Dedifferentiated amniotic fluid mesenchymal stem cell (primary cell): ENCODE measurements at regions not wholly inside any gene's neighbourhood (a gene's known extent, or its start where the extent isn't known, plus 50 kb on each side); places are given as distances from the start of the nearest gene placed in this dataset.

Experiments used
- DNase-seq: peaks from one replicate; pipeline ENCODE4 v3.0.0-alpha.2; 2016; ENCODE audit errors: extremely low spot score

DNA sequence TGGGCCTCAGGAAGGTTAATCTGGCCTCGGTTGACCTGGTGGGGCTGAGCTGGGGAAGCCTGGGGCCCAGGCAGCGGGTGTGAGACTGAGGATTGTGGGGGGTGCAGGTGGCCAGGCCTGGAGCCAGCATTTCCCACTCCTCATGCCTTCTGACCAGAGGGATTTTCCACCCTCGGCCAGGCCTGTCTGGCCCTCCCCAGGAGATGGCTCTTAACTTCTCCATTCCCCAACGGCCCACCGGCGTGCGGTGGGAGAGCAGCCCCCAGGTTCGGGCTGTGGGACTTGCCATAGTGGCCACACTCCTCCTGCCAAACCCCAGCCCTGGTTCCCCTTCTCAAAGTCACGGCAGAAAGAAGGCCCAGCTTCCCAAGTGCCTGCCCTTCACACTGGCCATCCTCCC is 126.5 kb upstream of the RUNX3 start:
- DNase-seq = no peak

DNA sequence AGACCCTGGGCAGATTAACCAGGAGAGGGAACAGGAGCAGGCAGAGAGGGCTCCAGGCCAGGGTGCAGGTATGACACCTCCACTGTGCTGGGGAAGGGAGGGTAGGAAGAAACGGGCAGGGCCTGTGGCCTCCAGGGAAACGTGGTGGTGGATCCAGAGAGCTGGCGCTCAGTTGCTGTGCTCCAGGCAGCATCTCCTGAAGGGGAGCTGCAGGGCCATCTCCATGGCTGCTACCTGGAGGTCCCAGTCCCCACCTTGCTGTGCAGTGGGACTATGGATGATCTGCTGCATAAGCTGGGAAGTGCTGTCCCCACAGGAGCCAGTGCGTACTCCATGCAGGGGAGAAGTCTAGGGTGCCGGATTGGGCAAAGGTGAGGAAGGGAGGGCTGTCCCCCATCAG is 125.9 kb upstream of the RUNX3 start:
- DNase-seq = no peak

DNA sequence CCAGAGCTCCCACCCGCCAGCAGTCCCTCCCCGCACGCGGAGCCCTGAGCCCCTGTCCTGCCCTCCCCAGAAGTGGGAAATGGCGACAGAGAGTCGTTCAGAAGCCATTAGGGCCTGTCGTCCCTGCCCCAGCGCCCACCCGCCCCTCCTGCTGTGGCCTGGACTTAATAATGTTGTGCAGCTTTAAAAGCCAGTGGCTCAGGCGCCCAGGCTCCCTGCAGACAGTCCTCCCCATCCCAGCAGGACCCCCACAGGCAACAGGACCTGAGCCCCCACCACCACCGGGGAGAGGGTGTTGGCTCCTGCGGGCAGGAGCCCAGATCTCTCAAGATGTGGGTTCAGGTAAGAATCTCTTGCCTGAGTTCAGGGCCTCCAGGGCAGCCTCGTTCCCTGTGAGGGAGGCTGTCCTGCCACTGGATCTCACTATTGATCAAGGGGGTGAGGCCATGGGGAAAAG is 125.3 kb upstream of the RUNX3 start:
- DNase-seq = no peak

DNA sequence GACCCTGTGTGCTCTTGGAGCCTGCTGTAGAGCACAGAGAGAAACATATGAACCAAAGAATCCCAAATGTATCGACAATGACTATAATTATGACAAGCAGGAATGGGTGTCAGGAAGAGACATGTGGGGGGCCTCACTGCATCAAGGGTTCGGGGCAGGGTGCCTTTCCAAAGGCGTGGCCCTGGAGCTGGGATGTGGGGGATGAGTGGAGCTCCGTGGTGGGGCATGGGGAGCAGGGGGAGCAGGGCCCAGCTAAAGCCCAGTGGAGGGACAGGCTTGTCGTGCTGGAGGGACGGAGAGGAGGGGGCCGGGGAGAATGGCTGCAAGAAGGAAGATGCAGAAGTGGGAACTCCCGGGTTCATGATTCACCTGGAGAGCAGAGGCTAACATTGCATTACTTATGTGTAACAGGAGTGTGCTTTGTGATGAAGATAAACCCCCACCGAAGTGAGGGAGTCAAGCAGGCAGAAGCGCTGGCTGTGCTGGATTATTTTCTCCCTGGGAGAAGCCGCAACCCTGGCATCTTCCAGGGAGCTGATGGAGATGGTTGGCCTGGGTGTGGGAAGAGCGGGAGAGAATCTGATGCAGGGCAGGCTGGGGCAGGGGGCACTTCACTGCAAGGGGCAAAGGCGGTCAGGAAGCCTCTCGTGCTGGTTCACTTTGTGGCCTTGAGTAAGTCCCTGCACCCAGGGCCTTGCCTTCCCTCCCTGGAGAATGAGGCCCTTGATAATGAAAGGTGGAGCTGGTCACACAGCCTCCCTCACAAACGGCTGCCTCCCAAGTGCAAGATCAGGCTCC is 124.6 kb upstream of the RUNX3 start:
- DNase-seq = no peak

DNA sequence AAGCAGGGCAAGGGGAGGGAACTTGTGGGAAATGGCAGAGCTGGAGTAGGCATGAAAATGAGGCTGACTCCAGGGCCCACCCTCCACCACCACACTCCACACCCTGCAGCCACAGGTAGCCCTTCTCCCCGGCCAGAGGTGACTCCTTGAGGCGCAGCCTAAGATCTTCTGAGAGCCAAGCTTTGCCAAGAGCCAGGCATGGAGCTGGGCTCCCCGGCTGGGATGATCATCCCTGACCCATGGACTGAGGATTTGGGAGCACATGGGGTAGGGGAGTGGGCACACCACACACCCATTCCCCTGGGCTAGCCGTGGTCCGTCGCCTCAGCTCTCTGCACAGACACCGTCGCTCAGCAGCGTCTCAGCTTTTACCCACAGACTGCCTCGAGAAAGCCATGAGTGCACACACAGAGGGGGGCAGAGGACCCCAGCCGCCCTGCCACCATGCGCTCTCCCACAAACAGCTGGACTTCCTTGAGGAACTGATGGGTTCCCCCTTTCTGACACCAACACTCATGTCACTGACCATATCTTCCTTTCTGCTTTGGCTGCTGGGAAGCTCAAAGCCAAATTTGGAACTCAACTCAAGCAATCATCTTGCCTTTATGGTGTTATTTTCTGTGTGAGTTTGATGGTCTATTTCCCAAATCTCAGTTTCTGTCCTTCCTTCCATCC is 123.6 kb upstream of the RUNX3 start:
- DNase-seq = no peak

DNA sequence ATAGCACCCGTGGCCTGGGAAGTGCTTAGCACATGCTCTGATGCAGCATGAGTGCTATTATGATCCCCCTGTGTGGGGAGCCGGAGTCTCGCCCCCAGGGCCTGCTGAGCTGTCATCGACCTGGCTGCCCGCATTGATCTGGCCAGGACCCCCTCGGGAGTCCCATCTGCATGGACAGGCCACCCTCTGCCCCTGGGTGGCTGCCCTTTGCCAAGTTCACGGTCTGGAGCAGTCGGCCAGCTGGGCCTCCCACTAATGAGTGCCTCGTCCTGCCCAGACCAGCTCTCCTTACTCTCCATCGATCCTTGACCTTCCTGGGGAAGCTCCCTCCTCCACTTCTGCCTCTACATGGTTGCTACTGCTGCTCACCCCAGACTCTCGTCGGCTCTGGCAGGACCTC is 121.8 kb upstream of the RUNX3 start:
- no peak for DNase-seq

DNA sequence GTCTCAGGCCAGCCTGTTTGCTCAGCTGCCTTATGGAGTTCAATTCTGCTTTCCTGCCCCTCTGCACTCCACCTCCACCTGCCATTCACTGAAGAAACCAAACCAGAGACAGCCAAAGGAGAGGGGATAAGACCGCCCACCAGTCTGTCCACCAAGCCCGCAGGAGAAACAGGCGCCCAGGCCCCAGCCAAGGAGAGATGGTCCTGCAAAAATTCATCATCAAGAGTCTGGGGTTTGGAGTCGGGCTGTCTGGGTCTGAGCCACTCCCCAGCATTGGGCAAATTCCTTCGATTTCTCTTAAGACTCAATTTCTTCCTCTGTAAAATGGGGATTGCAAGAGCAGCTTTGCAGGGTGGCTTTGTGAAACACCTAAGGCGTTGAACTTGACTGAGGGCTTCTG is 121.4 kb upstream of the RUNX3 start:
- no peak for DNase-seq

DNA sequence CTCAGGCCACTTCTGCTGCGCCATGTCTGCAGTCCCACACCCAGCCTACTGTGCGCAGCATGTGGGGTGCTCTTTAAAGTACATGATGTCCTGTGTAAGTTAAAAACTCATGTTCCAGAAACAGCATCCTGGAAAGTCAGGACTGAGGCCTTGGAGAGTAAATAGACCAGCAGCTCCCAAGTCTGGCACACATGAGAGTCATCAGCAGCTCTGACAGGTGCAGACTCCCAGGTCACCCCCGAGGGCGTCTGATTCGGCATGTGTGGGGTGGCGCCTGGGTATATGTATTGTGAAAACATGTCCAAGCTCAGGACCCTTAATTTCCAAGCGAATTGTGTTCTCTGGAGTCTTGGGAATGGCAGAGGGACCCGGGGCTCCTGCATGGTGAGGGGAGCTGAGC is 120.1 kb upstream of the RUNX3 start:
- DNase-seq = no peak

DNA sequence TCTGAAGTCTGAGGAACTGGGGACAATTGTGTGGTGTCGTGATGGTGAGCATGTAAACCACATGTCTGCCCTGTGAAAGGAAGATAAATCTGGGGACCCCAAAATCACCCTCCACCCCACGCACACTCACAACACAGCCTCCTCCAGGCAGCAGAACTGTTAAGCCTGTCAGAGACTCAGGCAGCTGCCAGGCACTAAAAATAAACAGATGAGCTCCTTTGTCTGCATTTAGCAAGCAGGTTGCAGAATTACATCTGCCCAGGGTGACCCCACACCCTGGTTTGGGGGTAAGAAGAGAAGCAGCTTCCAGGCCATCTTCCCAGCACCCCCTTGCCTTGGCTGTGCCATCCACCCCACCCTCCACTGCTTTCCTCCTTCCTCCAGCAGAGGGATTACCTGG is 119.1 kb upstream of the RUNX3 start:
- DNase-seq = no peak

DNA sequence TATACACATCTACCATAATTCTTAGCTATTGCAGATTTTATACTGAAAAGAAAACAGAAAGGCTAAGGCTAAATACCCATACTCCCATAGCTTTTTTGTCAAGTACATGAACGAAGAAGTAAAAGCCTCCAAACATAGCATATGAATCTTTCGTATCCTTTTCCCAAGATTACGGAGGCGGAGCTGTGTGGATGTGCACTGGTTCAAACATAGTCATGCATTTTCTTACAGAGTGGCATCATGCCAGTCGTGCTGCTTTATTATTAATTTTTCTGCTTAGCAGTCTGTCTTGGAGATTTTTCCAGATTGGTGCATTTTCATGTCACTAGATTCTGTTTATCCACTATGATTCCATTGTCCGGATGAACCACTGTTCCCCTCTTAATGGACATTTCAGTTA is 118.7 kb upstream of the RUNX3 start:
- DNase-seq = no peak

DNA sequence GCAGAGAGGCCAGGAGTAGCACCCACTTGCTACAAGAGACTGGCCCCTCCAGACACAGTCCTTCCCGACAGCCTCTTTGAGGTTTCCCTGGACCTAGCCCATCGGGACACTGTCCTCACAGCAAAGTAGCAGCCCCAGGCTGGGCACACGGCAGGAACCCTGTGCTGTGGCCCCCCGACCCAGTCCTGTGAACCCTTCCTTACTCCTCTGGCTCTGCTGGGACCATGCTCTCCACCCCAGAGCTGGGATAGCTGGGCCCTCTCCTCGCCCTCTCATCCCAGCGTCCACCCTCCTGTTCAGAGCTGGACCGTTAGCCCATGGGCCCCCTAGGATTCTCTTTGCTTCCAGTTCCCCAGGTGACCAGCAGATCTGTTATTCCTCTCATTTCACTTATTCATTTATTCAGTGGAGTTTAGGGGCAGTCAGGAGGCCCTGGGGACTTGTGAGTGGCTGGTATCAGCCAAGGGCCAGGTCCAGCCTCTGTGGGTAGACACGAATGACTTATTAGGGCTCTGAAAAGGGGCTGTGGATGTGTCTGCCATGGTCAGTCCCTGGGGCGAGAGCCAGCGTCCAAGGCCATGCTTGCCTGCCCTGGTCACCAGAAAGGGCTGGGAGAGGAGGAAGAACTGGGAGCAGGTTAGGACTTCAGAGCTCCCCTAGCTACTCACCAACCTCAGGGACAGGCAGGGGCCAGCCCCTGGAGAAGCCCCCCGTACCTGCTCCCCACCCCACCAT is 117.6 kb upstream of the RUNX3 start:
- DNase-seq = no peak

DNA sequence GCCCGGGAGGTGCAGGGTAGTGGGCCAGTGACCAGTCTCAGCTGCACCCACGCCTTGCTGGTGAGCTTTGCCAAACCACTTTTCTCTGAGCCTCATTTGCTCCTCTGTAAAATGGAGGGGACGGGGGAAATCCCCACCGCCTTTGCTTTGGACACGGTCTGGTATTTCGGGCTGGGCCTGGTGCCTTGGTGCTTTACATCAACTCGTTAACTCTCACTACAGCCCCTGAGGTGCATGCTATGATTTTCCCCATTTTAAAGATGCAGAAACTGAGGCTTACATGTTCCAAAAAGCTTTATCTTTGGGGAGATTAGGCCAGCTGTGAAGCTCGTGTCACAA is 116.1 kb upstream of the RUNX3 start:
- DNase-seq = no peak

DNA sequence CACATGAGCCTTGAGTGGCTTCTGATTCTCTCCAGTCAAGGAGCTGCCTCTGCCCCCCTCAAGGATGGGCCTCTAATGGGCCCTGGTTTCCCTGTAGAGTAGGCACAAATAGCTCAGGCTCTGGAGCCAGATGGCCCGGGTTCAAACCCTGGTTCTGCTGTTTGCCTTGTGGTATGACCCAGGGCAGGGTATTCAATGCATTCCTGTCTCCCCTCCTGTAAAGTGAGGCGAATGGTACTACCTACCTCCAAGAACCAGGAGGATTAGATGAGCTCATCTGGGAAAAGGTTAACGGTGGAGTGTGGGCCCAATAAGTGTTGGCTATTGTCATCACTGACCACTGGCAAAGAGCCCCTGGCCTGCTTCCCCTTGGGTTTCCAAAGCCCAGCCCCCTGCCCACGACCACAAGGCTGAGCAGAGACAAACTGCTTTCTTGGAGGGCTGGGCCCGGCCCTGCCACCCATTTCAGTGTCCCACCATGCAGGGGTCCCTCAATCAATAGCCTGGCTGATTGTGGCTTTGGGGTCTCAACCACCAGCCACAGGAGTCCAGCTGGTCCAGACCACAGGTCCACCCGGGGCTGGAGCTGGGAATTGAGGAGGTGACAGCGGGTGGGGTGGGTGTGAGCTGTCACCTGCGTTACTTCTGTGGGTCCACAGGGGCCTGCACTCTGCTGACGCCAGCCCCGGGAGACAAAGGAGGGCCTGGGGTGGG is 115.6 kb upstream of the RUNX3 start:
- DNase-seq = no peak

DNA sequence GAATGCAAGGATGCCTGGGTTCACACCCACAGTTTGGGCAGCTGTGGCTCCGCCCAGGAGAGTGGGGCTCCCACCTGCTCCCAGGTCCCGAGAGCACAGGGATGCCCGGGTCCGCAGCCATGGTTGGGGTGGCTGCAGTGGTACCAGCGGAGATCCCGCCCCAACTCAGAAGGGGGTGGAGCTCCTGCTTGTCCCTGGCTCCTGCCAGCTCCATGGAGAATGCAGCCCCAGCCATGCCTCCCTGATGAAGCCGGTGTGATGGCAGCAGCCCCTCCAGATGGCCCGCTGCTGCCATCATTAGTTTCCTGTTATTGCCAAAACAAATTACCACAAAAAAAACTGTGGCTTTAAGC is 113.1 kb upstream of the RUNX3 start:
- DNase-seq = no peak

DNA sequence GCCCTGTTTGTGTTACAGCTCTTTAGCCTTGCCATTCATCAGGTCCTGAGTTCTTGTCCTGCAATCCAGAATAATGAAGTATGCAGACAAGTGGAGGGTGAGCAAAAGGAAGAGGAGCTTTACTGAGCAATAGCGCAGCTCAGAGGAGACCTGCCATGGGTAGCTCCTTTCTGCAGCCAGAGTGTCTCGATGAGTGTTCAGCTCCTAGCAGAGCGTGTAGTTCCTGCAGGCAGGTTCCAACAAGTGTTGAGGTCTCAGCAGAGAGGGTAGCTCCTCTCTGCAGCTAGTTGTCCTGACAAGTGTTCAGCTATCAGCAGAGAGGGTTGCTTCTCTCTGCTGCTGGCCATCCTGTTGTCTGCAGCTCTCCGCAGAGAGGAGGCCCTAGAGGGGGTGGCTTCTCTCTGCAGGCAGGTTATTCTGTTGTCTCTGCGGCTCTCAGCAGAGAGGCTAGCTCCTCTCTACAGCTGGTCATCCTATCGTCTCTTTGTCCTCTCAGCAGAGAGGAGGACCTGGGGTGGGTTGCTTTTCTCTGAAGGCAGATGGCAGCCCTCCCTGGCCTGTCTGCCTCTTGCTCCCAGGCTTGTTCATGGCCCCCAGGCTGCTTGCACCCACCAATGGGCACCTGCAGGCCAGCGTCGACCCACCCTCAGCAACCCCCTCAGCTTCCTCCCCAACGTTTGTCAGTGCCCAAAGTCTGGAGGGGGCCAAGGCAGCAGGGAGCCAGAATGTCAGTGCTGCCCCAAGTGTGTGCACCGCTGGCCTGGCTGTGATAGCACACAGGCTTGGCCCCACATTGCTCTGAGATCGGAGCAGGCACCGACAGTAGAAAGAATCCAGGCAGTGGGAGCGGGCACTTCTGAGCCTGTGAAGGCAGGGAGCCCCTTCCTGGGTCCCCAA is 112.5 kb upstream of the RUNX3 start:
- no peak for DNase-seq

DNA sequence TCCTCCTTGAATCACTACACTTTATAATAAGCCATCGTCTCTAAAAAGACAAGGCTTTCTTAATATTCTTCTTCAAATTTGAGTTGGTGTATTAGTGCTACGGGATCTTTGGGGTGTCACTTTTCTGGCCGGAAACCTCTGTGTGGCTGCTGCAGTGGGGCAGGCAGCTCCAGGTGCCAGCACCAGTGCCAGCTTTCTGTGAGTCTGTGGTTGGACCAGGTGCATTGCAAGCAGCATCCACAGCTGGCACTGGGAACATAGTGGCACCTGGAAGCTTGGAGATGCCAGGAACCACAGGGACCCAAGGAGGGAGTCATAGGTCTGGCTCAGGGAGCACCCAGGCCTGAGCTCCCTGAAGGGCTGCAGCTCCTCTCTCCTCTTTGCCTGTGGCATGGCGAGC is 111.8 kb upstream of the RUNX3 start:
- DNase-seq = no peak

DNA sequence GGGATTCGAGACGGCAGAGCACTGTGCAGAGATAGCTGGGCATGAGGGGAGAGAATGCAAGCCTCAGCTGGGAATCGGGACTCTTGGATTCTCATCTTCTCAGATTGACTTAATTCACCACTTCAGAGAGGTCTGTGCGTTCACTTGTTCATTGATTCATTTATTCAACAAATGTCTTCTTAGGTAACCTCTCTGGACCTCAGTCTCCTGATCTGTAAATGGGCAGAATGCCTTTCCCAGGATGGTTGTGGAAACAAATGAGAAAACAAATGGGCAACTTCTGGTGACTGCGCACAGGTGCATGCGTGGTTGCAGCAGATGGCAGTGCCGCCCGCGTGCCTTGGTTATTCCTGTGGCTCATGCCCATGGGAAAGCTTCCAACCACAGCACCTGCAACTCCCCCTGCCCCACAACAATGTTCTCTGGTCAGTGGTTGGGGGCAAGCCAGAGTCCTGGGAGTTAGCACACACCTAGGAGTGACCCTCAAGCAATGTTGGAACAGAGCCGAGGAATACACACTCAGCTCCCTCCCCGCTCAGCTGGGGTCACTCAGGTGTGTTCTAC is 110.1 kb upstream of the RUNX3 start:
- DNase-seq = no peak

DNA sequence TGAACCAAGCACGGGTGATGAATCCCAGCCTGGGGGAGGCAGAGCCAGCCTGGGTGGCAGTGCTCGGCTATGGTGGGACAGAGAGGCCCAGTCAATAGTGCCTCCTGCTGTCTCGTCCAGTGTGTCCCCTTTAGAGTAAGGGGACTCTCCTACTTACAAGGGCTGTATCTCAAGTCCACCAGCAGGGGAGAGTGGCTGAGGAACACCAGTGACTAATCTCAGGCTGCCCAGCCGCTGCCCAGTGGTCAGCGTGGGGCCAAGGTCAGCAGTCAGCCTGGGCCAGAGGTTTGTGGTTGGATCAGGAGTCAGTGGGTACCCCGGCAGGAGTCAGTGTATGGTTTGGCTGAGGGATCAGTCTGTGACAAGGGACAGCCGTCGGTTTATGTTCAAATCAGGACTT is 109.2 kb upstream of the RUNX3 start:
- no peak for DNase-seq

DNA sequence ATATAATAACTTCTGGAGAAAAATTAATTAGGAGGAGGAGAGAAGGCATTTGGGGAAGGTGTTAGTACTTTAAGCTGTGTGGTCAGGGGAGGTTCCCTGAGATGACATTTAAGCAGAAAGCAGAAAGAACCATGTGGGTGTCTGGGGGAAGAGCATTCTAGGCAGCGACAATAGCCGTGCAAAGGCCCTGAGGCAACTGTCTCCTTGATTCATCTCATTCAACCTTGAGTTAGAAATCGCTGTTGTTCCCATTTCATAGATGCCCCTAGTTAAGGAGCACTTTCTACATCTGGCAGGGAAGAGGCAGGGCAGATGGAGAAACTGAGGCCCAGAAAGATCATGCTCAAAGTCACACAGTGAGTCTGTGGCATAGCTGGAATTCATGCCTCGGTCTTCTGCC is 108.6 kb upstream of the RUNX3 start:
- DNase-seq = no peak

DNA sequence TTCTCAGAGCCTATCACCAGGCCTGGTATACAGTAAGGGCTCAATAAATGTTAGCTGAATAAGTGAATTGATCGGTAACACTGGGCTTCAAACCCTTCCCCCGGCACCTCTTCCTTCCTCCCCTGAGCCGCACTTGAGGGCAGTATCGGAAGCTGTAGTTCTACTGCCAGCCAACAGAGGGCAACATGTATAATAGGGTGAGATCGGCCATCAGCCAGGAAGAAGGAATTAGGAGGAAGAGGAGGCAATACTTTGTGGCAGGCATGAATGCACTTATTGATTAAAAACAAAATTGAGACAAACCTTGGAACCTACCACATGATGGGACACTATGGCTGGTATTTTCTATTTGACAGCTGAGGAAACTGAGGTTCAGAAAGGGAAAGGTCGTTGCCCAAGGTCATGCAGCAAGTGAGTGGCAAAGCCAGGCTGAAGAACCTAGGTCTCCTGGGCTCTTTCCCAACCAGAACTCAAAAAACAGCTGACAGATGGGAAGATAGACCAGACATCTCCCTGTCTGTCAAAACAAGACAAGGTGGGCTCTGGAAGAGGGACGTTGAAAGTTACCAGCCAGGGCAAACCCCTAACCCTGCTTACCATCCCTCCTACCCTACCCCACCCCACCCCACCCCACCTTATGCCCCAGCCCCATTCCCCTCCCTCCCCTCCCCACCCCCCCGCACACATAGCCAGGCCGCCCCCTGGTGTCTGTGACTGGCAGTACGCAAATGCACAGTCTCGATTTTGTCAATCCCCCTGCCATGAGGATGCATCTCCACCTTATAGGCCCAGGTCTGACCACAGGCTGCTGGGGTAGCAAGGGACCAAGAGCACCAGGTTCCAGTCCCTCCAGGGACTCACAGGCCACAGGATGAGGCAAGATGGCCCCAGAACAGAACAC is 107.3 kb upstream of the RUNX3 start:
- no peak for DNase-seq
